ENCODE measurements at regions not wholly inside any gene's neighbourhood (a gene's known extent, or its start where the extent isn't known, plus 50 kb on each side); places are given as distances from the start of the nearest gene placed in this dataset.

DNA sequence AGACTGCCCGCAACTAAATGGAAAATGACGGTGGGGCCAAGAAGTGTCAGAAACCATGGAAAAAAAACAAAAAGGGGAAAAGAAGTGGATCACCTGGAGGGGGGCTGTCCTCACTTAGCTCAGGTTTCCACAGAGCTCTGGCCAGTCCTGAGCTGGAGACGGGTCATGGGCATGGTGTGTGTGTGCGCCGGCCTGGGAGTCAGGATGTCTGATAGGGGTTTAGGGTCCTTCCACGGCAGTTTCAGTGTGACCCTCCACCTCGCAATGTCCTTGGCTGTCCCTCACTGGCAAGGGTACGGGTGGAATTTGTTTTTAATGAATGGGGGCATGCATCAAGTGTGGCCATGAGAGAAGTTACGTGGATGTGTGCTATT lies 133.2 kb upstream of the MEIS1 start:
- DNase-seq (ENCODE audit: low spot score, unreplicated experiment), result no peak
- peak overlapping the region; percentile 24 for H3K27ac Mint-ChIP-seq
- H3K27me3 Mint-ChIP-seq, result peaks cover 3% of the 10 kb centered on the region
- no peak overlapping the region for H3K4me3 Mint-ChIP-seq (ENCODE audit: low read depth)
- TF ChIP-seq, protein P1, sequence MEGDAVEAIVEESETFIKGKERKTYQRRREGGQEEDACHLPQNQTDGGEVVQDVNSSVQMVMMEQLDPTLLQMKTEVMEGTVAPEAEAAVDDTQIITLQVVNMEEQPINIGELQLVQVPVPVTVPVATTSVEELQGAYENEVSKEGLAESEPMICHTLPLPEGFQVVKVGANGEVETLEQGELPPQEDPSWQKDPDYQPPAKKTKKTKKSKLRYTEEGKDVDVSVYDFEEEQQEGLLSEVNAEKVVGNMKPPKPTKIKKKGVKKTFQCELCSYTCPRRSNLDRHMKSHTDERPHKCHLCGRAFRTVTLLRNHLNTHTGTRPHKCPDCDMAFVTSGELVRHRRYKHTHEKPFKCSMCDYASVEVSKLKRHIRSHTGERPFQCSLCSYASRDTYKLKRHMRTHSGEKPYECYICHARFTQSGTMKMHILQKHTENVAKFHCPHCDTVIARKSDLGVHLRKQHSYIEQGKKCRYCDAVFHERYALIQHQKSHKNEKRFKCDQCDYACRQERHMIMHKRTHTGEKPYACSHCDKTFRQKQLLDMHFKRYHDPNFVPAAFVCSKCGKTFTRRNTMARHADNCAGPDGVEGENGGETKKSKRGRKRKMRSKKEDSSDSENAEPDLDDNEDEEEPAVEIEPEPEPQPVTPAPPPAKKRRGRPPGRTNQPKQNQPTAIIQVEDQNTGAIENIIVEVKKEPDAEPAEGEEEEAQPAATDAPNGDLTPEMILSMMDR (IDR thresholded peaks at IDR 0.05; ENCODE audit: unreplicated experiment), result no peak
- H3K4me1 Mint-ChIP-seq (ENCODE audit: low read depth), result peaks cover 24% of the 10 kb centered on the region
- no peaks in the 10 kb centered on the region for H3K36me3 Mint-ChIP-seq (ENCODE audit: insufficient read depth)
- peaks cover 4% of the 10 kb centered on the region for H3K9me3 Mint-ChIP-seq (ENCODE audit: low read depth)

GRCh38 chr2:66301022-66301766 lies 133.7 kb upstream of the MEIS1 start:
- Mint-ChIP-seq H3K36me3 (ENCODE audit: insufficient read depth) (no peaks in the 10 kb centered on the region), H3K27ac (no peak overlapping the region), H3K4me3 (ENCODE audit: low read depth) (no peak overlapping the region), H3K9me3 (ENCODE audit: low read depth) (peaks cover 4% of the 10 kb centered on the region), H3K4me1 (ENCODE audit: low read depth) (peaks cover 19% of the 10 kb centered on the region), H3K27me3 (peaks cover 3% of the 10 kb centered on the region)
- DNase-seq (ENCODE audit: low spot score, unreplicated experiment), result no peak
- TF ChIP-seq, protein P1 (IDR thresholded peaks at IDR 0.05; ENCODE audit: unreplicated experiment), result no peak

GRCh38 chr2:66283787-66284186 lies 151.1 kb upstream of the MEIS1 start:
- TF ChIP-seq, protein P1 (IDR thresholded peaks at IDR 0.05; ENCODE audit: unreplicated experiment), result no peak
- Mint-ChIP-seq H3K27ac (no peak overlapping the region), H3K9me3 (ENCODE audit: low read depth) (peaks cover 4% of the 10 kb centered on the region), H3K4me3 (ENCODE audit: low read depth) (no peak overlapping the region), H3K27me3 (no peaks in the 10 kb centered on the region), H3K36me3 (ENCODE audit: insufficient read depth) (no peaks in the 10 kb centered on the region), H3K4me1 (ENCODE audit: low read depth) (peaks cover 2% of the 10 kb centered on the region)
- no peak for DNase-seq (ENCODE audit: low spot score, unreplicated experiment)

DNA sequence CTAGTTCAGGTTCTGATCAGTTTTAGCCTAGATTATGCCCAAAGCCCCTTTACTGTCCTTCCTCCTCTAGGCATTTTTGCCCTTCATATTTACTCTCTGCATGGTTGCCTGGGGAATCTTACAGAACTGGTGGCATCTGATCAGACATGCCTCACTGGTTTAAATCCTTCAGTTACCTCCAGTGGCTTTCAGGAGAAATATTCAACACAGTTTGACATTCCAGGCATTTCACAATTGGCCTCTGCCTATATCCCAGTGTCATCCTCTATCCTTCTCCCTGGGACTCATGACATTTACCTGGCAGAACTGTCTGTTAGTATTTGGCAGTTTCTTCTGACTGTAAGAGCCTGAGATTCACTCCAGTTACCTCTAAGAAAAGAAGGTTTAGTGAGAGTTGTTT lies 152.9 kb upstream of the MEIS1 start:
- DNase-seq (ENCODE audit: low spot score, unreplicated experiment), result no peak
- H3K27ac Mint-ChIP-seq, result no peak overlapping the region

GRCh38 chr2:66279024-66279423 lies 155.9 kb upstream of the MEIS1 start:
- peaks cover 2% of the 10 kb centered on the region for H3K9me3 Mint-ChIP-seq (ENCODE audit: low read depth)
- no peak overlapping the region for H3K27ac Mint-ChIP-seq
- no peak for DNase-seq (ENCODE audit: low spot score, unreplicated experiment)
- H3K4me3 Mint-ChIP-seq (ENCODE audit: low read depth), result no peak overlapping the region
- peaks cover 2% of the 10 kb centered on the region for H3K4me1 Mint-ChIP-seq (ENCODE audit: low read depth)
- TF ChIP-seq, protein P1 (IDR thresholded peaks at IDR 0.05; ENCODE audit: unreplicated experiment), result no peak
- no peaks in the 10 kb centered on the region for H3K27me3 Mint-ChIP-seq
- H3K36me3 Mint-ChIP-seq (ENCODE audit: insufficient read depth), result no peaks in the 10 kb centered on the region

More for the DNA sequence above, 152.9 kb upstream of the MEIS1 start:
- Mint-ChIP-seq H3K4me3 (ENCODE audit: low read depth) (no peak overlapping the region), H3K36me3 (ENCODE audit: insufficient read depth) (no peaks in the 10 kb centered on the region), H3K27me3 (no peaks in the 10 kb centered on the region), H3K4me1 (ENCODE audit: low read depth) (peaks cover 2% of the 10 kb centered on the region), H3K9me3 (ENCODE audit: low read depth) (no peaks in the 10 kb centered on the region)
- TF ChIP-seq, protein P1 (IDR thresholded peaks at IDR 0.05; ENCODE audit: unreplicated experiment), result no peak
